ENCODE measurements at regions not wholly inside any gene's neighbourhood (a gene's known extent, or its start where the extent isn't known, plus 50 kb on each side); places are given as distances from the start of the nearest gene placed in this dataset.

GRCh38 chr10:105592468-105592867, 951.4 kb downstream of the SORCS3 start:
- Histone ChIP-seq H3K79me2 (replicated peaks; ENCODE audit: insufficient read depth) (no peaks in the 10 kb centered on the region), H3F3A (replicated peaks; ENCODE audit: low read depth) (no peaks in the 10 kb centered on the region), H3K4me3 (no peak overlapping the region), H4K20me1 (replicated peaks; ENCODE audit: insufficient read depth) (no peaks in the 10 kb centered on the region), H3K27me3 (ENCODE audit: insufficient read depth) (no peaks in the 10 kb centered on the region), H3K4me2 (no peak overlapping the region), H3K27ac (ENCODE audit: low read depth) (no peak overlapping the region), H3K36me3 (ENCODE audit: insufficient read depth) (no peaks in the 10 kb centered on the region), H3K9me2 (ENCODE audit: insufficient read depth) (no peaks in the 10 kb centered on the region), H2AFZ (no peak overlapping the region), H3K4me1 (ENCODE audit: insufficient read depth) (no peaks in the 10 kb centered on the region)
- no peaks in the 10 kb centered on the region for H3K9me3 Mint-ChIP-seq
- H3K4me3 Mint-ChIP-seq = no peak overlapping the region
- ATAC-seq (no peak), DNase-seq (ENCODE audit: low spot score) (no peak)
- peaks cover 6% of the 10 kb centered on the region for H3K4me1 Mint-ChIP-seq
- no peaks in the 10 kb centered on the region for H3K27me3 Mint-ChIP-seq (ENCODE audit: insufficient read depth, low read depth, poor library complexity)
- no peaks in the 10 kb centered on the region for H3K36me3 Mint-ChIP-seq (ENCODE audit: low read depth)
- TF ChIP-seq ZNF462 (CRISPR knock-in tag; IDR thresholded peaks at IDR 0.05) (no peak), ZNF331 (CRISPR knock-in tag; IDR thresholded peaks at IDR 0.05; ENCODE audit: low read depth) (no peak), EZH2 (IDR thresholded peaks at IDR 0.05; ENCODE audit: low read depth, unreplicated experiment) (no peak), CREB1 (CRISPR knock-in tag; IDR thresholded peaks at IDR 0.05; ENCODE audit: low read depth) (no peak), EZH2phosphoT487 (IDR thresholded peaks at IDR 0.05; ENCODE audit: unreplicated experiment) (no peak), ETS1 (IDR thresholded peaks at IDR 0.05) (no peak), ZNF114 (CRISPR knock-in tag; IDR thresholded peaks at IDR 0.05) (no peak), STAT1 (IDR thresholded peaks at IDR 0.05; ENCODE audit: unreplicated experiment) (no peak)
- no peak overlapping the region for H3K27ac Mint-ChIP-seq

All from GM23338 (cell line).